NCI-H446 treated with DMSO at 0.1 percent for 48 hours (cell line): ENCODE measurements at regions not wholly inside any gene's neighbourhood (a gene's known extent, or its start where the extent isn't known, plus 50 kb on each side); places are given as distances from the start of the nearest gene placed in this dataset.
"Not testable (repeated sequence)": the region's sequence is repeated elsewhere in the genome, so short reads cannot be mapped to it uniquely, and the experiment has no call there.

Experiments used
- DNase-seq: peaks from one replicate; lab custom pipeline; 2025; lab: John Stamatoyannopoulos, UW

DNA sequence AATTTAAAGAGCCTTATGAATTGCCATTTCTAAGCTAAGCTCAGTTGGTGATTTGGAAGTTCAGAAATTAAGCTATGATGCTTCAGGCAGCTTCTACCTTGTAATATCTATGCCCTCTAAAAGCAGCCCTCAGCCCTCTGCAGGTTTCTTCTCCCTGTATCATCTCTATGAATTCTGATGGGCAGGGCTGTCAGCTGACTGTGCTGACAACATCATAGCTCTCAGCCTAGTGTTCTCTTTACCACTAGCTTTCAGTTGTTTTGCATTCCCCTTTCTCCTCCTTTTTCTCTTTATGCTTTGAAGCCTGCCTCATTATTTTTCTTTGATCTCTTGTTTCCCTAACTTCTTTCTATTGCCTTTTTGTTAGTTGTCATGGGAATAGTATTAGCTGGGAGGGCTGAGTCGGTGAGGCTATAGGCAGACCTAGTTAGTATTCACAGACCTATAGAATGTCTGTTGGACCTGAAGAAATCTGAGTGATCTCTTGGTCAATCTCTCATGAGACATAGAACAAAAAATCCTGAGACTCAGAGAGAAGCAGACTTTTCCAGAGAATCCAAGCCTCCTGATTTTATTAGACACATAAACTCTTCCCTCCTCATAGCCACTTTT, 535.4 kb downstream of the RAB38 start:
- DNase-seq, result no peak

DNA sequence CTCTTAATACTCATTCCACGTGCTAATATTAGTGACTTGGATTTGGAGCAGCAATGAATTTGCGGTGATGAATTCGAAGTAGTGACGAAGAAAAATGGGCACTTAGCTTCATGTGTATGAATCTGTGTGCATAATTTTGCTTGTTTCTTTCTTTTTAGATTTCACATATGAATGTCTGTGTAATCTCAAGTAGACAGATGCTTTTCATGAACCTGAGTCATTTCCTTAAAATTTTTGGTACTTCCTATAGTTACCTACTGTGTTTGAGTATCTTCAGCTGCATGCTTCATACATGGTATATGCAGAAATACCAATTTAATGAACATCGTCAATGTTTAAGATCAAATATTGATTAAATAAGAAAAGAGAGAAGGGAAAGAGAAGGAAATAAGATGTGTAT, 540.2 kb downstream of the RAB38 start:
- DNase-seq, result no peak

DNA sequence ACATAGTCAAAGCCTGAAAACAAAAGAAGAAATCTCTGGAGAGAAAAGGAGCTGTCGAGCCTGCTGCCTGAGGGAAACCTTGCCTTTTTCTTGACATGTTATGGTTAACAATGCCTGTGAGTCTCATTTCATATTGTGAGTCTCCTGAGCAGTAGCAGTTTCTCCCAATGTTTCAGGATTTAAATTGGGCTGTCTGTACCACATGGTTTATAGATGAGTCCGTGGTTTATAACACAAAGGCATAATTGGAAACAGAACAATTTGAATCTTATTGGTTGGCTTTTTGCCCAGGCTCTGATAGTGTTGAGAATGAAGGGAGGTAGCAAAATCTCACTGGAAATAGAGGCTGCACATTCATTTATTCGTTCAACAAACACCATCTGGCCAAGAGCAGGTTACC, 540.9 kb downstream of the RAB38 start:
- DNase-seq, result no peak

DNA sequence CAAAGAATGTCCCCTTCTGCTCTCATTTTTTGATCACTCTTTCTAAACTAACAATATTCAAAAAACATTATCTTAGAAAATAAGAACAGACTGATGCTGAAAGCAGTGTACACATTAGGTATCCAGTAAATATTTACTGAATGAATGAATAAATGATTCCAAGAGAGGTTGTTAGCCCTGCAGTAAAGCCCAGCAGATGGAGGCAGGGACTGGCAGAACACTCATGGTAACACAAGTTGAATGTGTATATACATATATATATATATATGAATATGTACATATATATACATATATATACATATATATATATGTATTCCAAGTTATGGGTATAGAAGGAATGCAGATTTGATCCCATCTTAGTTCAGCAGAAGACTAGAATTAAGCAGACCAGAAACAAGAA, 546.3 kb downstream of the RAB38 start:
- no peak for DNase-seq

DNA sequence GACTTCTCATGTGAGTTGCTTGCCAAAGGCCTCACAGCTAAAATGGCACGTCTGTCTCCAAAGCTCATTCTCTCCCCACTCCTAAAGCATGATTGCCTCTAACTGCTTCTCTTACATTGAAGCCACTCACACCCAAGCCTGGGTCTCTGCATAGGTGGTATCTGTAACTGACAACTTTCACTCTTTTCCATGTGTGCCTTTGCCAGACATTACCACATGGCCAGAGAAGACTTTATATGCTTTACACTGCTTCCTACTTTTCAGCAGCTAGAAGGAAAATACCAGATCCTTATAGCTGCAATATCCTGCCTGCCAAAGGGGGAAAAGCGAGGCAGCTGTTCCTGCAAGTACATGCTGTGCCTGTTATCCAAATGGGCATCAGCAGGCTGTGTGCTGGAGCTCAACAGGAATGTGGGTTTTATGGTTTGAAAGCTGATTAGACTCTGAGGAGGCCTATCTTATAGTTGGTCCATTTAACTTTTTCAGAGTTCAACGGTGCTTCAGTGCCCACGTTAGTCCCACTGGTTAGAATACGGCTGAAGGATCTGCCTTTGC, 547.1 kb downstream of the RAB38 start:
- DNase-seq, result no peak

DNA sequence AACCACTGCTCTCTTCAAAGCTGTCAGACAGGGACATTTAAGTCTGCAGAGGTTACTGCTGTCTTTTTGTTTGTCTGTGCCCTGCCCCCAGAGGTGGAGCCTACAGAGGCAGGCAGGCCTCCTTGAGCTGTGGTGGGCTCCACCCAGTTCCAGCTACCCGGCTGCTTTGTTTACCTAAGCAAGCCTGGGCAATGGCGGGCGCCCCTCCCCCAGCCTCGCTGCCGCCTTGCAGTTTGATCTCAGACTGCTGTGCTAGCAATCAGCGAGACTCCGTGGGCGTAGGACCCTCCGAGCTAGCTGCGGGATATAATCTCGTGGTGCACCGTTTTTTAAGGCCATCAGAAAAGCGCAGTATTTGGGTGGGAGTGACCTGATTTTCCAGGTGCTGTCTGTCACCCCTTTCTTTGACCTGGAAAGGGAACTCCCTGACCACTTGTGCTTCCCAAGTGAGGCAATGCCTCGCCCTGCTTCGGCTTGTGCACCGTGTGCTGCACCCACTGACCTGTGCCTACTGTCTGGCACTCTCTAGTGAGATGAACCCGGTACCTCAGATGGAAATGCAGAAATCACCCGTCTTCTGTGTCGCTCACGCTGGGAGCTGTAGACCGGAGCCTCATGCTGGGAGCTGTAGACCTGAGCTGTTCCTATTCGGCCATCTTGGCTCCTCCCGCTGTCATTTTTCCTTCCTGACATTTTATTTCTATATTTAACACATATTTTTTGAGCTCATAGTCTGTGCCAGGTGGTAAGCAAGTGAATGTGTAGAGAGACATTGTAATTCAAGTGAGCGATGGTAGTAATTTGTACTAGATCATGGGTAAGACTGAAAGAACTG, 551.5 kb downstream of the RAB38 start:
- not testable (repeated sequence) for DNase-seq

DNA sequence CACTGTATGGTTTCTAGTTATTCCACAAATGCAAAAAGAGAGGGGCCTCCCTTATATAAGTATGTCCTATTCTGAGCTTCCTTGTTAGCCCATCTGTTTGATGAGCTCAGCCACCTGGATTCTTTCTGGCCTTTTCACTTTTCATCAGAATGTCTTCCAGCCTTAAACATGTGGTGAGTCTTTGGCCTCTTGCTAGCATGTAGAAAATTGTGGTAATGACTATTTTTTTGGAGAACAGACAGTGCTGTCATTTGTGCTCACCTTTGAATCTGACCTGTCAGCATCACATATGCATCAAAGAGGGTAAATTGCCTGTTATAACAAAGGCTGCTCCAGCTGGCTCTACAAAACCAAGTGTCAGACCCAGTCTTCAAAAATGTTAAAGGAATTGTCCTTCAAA, 558.7 kb downstream of the RAB38 start:
- no peak for DNase-seq

DNA sequence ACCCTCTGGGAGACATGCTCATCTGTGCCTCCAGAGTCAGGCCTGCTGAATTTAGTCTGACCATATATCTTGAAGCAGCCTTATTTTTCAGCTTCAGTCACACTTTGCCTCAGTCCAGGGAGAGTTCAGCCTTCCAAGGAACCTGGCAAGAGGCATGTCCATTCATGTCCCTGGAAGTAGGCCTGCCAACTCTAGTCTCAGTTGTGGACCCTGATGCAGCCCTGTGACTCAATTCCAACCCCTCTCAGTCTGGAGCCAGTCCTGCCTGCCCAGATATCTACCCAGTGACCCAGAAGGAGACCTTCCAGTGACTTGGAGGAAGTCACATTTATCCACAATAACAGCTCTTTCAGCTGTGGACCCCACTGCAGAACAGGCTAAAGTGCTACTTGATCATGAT, 566.6 kb downstream of the TMEM135 start:
- DNase-seq, result no peak

DNA sequence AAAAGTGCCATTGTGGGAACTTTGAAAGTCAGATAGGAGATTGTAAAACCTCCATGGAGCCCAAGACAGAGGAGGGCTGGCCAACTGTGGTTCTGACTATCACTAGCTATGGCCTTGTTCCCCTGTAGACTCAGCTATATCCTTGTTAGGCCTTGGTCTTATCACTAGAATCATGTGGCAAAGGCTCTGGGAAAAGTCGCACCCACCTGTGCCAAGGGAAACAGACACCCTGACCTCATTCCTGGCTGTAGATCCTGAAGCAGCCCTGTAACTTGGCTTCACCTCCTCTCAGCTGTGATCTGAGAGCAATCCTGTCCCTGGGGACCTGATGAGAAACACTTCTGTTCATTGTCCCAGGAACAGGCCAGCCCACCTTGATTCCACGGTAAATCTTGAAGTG, 566.2 kb downstream of the TMEM135 start:
- DNase-seq, result no peak

DNA sequence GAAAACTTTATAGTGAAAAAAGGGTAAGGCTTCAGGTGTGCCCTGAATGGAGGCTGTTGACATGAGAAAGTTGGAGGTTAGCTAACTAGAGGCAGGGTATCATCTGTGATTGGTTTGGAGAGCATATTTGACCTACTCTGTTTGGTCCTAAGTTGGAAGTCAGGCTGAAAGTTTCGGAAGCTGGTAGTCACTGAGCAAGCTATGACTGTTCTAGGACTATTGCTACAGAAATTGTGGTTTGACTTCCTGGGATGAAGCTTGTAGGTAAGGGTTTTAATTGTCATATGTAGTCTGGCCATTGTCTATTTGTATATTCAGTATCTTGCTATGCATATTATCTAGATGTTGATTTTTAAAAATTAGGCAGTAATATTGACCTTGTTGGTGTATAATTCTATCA, 565.0 kb downstream of the TMEM135 start:
- DNase-seq, result no peak

DNA sequence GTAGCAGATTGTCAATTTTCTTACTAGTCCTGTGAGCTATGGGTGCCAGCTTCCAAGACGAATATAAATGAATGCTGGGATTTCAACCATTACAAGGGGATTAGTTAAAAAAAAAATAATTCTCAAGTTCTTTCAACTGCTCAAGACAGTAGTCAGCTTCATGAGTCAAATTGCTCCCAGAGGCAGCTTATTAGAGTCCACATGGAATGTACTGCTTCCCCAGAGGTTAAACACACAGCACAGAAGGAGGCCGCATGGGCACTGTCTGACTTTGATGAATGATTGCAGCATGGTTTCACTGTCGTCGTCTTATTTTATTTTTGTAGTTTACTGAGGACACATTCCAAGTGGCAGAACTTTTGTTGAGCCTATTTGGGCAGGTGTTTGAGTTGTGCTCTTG, 563.2 kb downstream of the TMEM135 start:
- no peak for DNase-seq

DNA sequence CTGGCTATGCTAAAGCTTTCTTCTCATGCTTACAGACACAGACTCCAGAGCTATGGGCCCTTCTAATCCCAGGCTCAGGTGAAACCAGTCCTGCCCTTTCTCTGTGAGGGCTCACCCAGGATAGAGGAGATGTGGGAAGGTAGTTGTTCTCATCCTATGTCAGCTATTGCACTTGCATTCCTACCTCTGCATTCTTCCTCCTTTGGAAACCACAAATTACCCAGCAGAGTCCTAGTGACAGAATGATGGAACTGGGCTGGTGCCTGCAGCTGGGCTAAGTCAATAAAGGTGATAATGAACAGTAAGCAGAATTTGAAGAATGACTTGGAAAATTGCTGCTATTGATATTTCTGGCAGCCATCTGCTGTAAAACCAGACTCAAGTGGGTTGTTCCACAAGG, 560.0 kb downstream of the TMEM135 start:
- no peak for DNase-seq

DNA sequence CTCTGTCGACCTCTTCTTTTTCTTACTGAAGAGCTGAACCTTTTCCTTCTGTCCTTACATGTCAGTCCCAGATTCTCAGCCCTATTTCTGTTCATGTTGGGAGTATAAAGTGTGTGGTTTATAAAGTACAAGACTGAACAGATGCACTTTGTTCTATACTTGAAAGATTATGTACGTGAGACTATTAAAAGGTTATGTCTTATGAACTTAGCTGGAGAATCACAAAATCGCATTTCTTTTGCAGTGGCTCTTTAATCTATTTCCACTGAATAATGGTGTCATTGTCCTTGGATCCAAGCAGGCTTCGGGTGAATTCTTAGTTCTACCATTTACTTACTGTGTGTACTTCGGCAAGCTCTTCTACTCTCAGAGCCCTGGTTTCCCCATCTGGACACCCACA, 558.4 kb downstream of the TMEM135 start:
- no peak for DNase-seq

DNA sequence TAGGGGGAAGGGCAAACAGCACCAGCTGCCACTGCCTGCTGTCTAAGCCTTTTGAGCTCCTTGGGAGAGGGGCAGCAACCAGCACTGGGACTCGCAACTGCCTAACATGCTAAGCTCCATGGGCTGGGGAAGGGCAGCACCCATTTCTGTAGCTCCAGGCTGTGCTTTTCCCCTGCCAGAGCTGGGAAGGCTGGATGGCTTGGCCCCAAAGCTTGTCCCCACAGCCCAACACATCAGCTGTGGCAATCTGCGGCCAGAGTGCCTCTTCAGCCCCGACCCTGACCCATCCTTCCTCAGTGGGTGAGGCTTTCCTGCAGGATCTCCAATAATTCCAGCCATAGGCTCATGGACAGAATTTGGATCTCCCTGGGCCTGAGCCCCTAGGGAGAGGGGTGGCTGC, 551.3 kb downstream of the TMEM135 start:
- no peak for DNase-seq

DNA sequence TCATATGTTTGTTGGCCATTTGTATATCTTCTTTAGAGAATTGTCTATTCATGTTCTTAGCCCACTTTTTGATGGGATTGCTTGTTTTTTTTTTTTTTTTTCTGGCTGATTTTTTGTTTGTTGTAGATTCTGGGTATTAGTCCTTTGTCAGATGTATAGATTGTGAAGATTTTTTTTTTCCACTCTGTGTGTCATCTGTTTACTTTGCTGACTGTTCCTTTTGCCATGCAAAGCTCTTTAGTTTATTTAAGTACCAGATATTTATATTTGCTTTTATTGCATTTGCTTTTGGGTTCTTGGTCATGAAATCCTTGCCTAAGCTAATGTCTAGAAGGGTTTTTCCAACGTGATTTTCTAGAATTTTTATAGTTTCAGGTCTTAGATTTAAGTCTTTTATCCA, 547.9 kb downstream of the TMEM135 start:
- not testable (repeated sequence) for DNase-seq

DNA sequence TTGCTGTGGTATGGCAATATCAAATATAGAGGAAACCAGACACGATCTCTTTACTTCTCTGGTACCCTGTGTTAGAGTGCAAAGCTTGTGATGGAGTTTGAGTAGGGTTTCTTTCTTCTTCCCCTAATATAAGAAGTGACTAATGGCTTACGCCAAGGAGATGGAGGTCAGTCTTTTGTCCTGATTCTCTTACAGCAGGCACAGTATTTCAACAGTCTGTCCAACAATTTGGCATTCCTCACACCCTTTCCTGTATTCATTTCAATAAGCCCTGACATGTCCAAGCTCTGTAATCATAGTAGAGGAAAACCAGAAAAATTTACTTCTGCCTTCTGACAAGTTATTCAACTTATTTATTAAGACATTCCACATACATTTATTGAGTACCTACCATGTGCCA, 546.2 kb downstream of the TMEM135 start:
- DNase-seq, result no peak

DNA sequence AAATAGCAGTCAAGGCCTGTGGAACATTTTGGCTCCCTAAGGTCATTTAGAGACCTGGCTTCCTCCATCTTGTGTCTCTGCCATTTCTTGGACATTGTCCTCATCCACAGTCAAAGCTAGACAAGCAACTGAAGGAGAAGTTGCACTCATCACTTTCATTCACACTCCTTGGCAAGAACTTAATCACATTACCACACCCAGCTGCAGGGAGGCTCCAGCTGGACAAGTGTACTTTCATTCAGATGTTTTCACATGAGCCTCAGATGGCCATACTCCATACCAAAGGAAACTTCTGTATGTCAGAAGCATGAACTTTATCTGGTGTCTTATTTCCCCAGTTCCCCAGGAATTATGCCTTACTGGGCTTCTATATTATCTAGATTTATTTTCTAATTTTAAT, 537.4 kb downstream of the TMEM135 start:
- DNase-seq, result no peak

DNA sequence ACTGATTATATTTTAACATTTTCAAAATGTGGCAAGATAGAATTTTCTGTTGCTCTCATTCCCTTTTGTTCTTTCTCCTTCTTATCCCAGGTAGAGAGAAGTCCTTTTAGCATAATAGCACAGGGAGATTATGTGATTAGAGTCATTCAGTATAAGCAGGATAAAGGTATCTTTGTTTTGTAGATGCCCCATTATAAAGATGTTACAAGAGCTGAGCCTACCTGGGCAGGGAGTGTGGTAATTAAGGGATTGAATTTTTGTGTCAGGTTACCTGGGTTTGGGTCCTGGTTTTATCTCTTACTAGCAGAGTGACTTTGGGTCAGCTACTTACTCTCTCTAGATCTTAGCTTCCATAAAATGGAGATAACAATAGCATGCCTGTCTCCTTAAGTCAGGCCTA, 536.5 kb downstream of the TMEM135 start:
- DNase-seq, result no peak

DNA sequence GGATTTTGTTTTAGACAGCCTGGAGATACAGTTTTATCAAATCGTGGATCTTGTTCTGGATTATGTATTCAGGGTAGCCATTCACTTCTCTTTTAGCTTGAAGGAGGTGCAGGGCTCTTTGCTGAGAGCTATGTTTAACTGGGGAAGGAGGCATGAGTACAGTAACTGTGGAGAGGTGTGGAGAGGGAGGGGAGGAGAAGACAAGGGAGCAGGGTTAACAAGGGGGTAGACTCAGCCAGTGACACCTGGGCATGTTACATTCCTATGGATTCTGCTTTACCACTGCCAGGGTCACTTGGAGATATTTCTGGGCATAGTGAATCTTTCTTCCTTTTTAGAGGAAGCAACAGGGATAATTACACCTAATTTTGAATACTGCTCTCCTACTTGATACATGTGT, 536.0 kb downstream of the TMEM135 start:
- no peak for DNase-seq

DNA sequence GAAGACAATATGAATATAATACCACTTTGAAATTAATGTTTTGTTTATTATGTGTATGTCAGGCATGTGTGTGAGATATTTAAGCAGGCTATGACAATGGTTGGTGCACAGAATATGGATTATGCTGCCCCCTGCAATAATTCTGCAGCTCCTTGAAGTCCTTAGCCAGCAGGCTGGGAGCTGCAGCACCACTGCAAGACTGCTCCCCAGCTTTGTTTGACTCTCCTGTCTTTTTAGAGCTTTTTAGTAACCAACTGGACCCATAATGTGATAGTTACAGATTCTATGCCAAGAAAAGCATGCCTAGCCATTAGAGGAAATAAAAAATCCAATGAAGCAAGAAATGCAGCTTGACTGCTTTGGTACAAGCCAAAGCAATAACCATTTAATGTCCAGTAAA, 535.1 kb downstream of the TMEM135 start:
- no peak for DNase-seq

DNA sequence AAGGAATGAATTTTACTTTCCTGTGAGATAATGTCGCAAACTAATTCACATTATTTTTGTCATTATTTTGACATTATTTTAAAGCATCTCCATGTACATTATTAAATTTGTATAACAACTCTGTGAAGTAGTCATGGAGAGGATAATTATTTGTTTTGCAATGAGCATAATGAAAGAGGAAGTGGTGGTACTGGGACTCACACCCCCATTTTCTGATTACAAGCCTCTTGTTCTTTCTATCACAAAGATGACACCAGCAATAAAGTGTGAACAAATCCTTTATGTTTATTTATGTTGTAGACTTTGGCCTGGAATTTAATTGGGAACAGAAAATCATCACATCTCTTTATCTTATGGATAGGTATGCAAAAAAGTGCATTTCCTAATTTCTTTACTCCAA, 522.6 kb downstream of the TMEM135 start:
- DNase-seq, result no peak

DNA sequence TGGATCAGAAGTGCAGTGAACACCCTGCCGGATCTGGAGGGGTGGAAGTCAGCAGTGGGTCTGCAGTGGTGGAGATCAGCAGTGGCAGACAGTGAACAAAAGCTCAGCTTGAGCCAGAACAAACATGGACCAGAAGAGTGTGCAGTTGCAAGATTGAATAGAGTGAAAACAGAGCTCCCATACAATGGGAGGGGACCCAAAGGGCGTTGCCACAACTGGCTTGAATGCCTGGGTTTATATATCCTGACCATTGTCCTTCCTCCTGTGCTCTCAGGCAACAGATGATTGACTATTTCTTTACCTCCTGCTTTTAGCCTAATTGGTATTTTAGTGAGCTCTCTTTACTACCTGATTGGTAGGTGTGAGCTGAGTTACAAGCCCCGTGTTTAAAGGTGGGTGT, 522.1 kb downstream of the TMEM135 start:
- DNase-seq, result not testable (repeated sequence)

DNA sequence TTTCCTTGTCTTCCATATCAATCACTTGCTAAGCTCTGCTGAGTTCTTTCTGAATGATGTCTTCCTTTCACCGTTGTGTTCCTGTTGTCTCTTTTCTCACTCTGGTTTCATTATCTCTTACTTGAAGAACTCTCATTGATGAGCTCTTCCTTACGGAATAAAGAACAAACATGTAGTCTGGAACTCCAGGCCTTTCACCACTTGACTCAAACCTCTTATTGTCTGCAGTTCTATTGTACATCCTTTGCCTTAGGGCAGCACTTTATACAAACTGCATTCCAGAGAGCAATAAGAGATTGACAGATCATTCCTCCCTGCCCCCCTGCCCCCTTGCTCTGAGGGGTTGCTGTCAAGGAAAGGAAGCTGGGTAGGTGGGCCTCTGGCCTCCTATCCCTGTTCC, 517.4 kb downstream of the TMEM135 start:
- no peak for DNase-seq

DNA sequence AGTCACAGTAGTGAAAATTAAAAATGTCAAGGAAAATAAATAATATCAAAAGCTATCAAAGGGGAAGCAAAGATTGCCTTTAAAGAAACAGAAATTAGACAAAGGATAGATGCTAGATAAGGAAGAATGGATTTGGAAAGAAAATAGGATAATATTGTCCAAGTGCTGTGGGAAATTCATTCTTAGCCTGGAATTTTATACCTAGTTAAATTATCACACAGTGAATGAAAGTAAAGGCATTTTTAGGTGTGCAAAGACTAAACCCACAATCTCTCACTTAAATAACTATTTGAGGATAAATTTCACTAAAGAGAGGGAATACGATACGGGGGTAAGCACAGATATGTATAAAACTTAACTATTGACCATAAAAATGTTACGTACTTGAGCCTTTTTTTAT, 511.1 kb downstream of the TMEM135 start:
- DNase-seq, result no peak
